IMR-90 (cell line): ENCODE measurements at regions not wholly inside any gene's neighbourhood (a gene's known extent, or its start where the extent isn't known, plus 50 kb on each side); places are given as distances from the start of the nearest gene placed in this dataset.

Experiments used
- ATAC-seq: fragments of 200-7000 bp; cut with Tn5 transposase; 2 replicates; pipeline ENCODE4 v1.9.1; 2020; ENCODE audit warnings: low read depth, mild to moderate bottlenecking, moderate library complexity
- BruUV-seq: library from RNA; stranded (reverse); fragments of 400-500 nt; replicated peaks from 2 replicates; lab custom pipeline; 2021; lab: Mats Ljungman, UMichigan
- CTCF ChIA-PET: fragments of 300-600 bp; formaldehyde crosslinking; extraction: SDS; loops from one replicate; lab custom pipeline; 2021; ENCODE audit warnings: antibody characterized with exemption; lab: Yijun Ruan, JAX
- POLR2A ChIA-PET: fragments of 300-600 bp; sonication (Branson Sonifier 250); formaldehyde crosslinking; loops from one replicate; lab custom pipeline; 2022; ENCODE audit warnings: antibody characterized with exemption; ENCODE audit not compliant: unreplicated experiment; lab: Charles Lee
- DNase-seq: peaks from one replicate; pipeline ENCODE4 v3.0.0; 2013
- H2AFZ ChIP-seq: replicated peaks from 2 replicates; pipeline ENCODE3; 2013; ENCODE audit warnings: low read length, mild to moderate bottlenecking; ENCODE audit not compliant: poor library complexity
- H2AK5ac ChIP-seq: 2 replicates; pipeline ENCODE4 v1.6.1; 2013; ENCODE audit warnings: low read depth, low read length, inconsistent platforms
- H2AK9ac ChIP-seq: replicated peaks from 2 replicates; pipeline ENCODE3; 2013; ENCODE audit warnings: mild to moderate bottlenecking, low read depth, low read length, moderate library complexity; ENCODE audit not compliant: poor library complexity
- H2BK120ac ChIP-seq: 2 replicates; pipeline ENCODE4 v1.6.1; 2013; ENCODE audit warnings: low read depth, low read length, inconsistent platforms
- H2BK15ac ChIP-seq: 3 replicates; pipeline ENCODE4 v1.6.1; 2013; ENCODE audit warnings: low read depth, low read length, inconsistent platforms
- H2BK20ac ChIP-seq: 2 replicates; pipeline ENCODE4 v1.6.1; 2013; ENCODE audit warnings: low read depth, mild to moderate bottlenecking, inconsistent platforms, low read length, moderate library complexity
- H2BK5ac ChIP-seq: 2 replicates; pipeline ENCODE4 v1.6.1; 2013; ENCODE audit warnings: mild to moderate bottlenecking, low read depth, low read length, inconsistent platforms; ENCODE audit not compliant: poor library complexity, severe bottlenecking
- H3K14ac ChIP-seq: replicated peaks from 2 replicates; pipeline ENCODE4 v1.6.1; 2013; ENCODE audit warnings: low read depth, low read length, inconsistent platforms
- H3K18ac ChIP-seq: 2 replicates; pipeline ENCODE4 v1.6.1; 2013; ENCODE audit warnings: low read depth, low read length, control low read depth
- H3K23ac ChIP-seq: 2 replicates; pipeline ENCODE4 v1.6.1; 2013; ENCODE audit warnings: low read depth, low read length, inconsistent platforms
- H3K27ac ChIP-seq: 2 replicates; pipeline ENCODE4 v1.5.1; 2013; ENCODE audit warnings: mild to moderate bottlenecking, control low read depth, low read length; ENCODE audit not compliant: insufficient read depth
- H3K27me3 ChIP-seq: 2 replicates; pipeline ENCODE4 v1.6.1; 2013; ENCODE audit warnings: low read length; ENCODE audit not compliant: control insufficient read depth, insufficient read depth
- H3K36me3 ChIP-seq: 2 replicates; pipeline ENCODE4 v1.6.1; 2013; ENCODE audit warnings: low read length, mixed read lengths; ENCODE audit not compliant: control insufficient read depth, insufficient read depth
- H3K4ac ChIP-seq: 2 replicates; pipeline ENCODE4 v1.6.1; 2013; ENCODE audit warnings: low read depth, low read length, inconsistent platforms
- H3K4me1 ChIP-seq: 2 replicates; pipeline ENCODE4 v1.6.1; 2013; ENCODE audit warnings: low read length, mixed read lengths; ENCODE audit not compliant: control insufficient read depth, insufficient read depth
- H3K4me2 ChIP-seq: 2 replicates; pipeline ENCODE4 v1.6.1; 2013; ENCODE audit warnings: low read depth, mild to moderate bottlenecking, control low read depth, low read length, moderate library complexity
- H3K4me3 ChIP-seq: 2 replicates; pipeline ENCODE4 v1.5.1; 2013; ENCODE audit warnings: low read depth, mild to moderate bottlenecking, control low read depth, low read length, moderate library complexity; ENCODE audit not compliant: insufficient read depth
- H3K56ac ChIP-seq: 2 replicates; pipeline ENCODE4 v1.6.1; 2013; ENCODE audit warnings: low read length, inconsistent platforms; ENCODE audit not compliant: insufficient read depth; ENCODE audit errors: extremely low read depth
- H3K79me1 ChIP-seq, 2 experiments: 2 replicates each; pipeline ENCODE4 v1.6.1; 2013; ENCODE audit warnings: low read length in 2 of 2, inconsistent platforms in 1 of 2, low read depth in 1 of 2
- H3K9ac ChIP-seq: 2 replicates; pipeline ENCODE4 v1.6.1; 2013; ENCODE audit warnings: low read depth, low read length, control low read depth
- H3K9me1 ChIP-seq: 2 replicates; pipeline ENCODE4 v1.6.1; 2013; ENCODE audit warnings: low read length, inconsistent platforms; ENCODE audit not compliant: insufficient read depth
- H3K9me3 ChIP-seq: 2 replicates; pipeline ENCODE4 v1.6.1; 2013; ENCODE audit warnings: low read length; ENCODE audit not compliant: control insufficient read depth, insufficient read depth
- H4K20me1 ChIP-seq: 2 replicates; pipeline ENCODE4 v1.6.1; 2013; ENCODE audit warnings: low read length, inconsistent platforms; ENCODE audit not compliant: insufficient read depth
- H4K5ac ChIP-seq: 2 replicates; pipeline ENCODE4 v1.6.1; 2013; ENCODE audit warnings: mild to moderate bottlenecking, low read depth, low read length, control low read depth
- H4K8ac ChIP-seq, 2 experiments: 2 replicates each; pipeline ENCODE4 v1.6.1; 2013; ENCODE audit warnings: low read depth in 2 of 2, low read length in 2 of 2, control low read depth in 1 of 2, inconsistent platforms in 1 of 2
- H4K91ac ChIP-seq: 2 replicates; pipeline ENCODE4 v1.6.1; 2013; ENCODE audit warnings: low read depth, low read length, inconsistent platforms; ENCODE audit not compliant: insufficient read depth
- CEBPB ChIP-seq: IDR thresholded peaks from 2 replicates; pipeline ENCODE4 v1.6.1; 2012; ENCODE audit warnings: low read depth, low read length, improper control_type of control experiment
- CTCF ChIP-seq: conservative IDR thresholded peaks from 2 replicates; pipeline ENCODE4 v1.5.1; 2012; ENCODE audit warnings: mild to moderate bottlenecking, low read depth, low read length, improper control_type of control experiment
- ELK1 ChIP-seq: fragments of 150-350 bp; IDR thresholded peaks from 2 replicates; pipeline ENCODE4 v1.6.1; 2016; ENCODE audit warnings: low read depth, mild to moderate bottlenecking, low read length, moderate library complexity, borderline replicate concordance
- MAFK ChIP-seq: IDR thresholded peaks from 2 replicates; pipeline ENCODE4 v1.6.1; 2012; ENCODE audit warnings: low read depth, low read length, improper control_type of control experiment
- MAZ ChIP-seq: IDR thresholded peaks from 2 replicates; pipeline ENCODE4 v1.6.1; 2012; ENCODE audit warnings: low read depth, mild to moderate bottlenecking, low read length, improper control_type of control experiment, moderate library complexity, borderline replicate concordance
- NFE2L2 ChIP-seq: fragments of 150-350 bp; IDR thresholded peaks from 2 replicates; pipeline ENCODE4 v1.6.1; 2016; ENCODE audit warnings: low read depth, mild to moderate bottlenecking, low read length
- POLR2A ChIP-seq: IDR thresholded peaks from 2 replicates; pipeline ENCODE4 v1.6.1; 2012; ENCODE audit warnings: mild to moderate bottlenecking, low read depth, low read length
- RAD21 ChIP-seq: IDR thresholded peaks from 2 replicates; pipeline ENCODE4 v1.6.1; 2012; ENCODE audit warnings: low read length, improper control_type of control experiment
- RCOR1 ChIP-seq: IDR thresholded peaks from 2 replicates; pipeline ENCODE4 v1.6.1; 2012; ENCODE audit warnings: mild to moderate bottlenecking, low read length, improper control_type of control experiment; ENCODE audit not compliant: insufficient replicate concordance
- RFX5 ChIP-seq: IDR thresholded peaks from 2 replicates; pipeline ENCODE4 v1.8.0; 2012; ENCODE audit warnings: low read depth, mild to moderate bottlenecking, low read length, moderate library complexity
- WGBS, 2 experiments: methylation state at CpG; one replicate each; pipeline versions ENCODE4 v1.1.5 to v1.1.7; 2013; ENCODE audit warnings: missing lambda C conversion rate in 2 of 2; ENCODE audit not compliant: insufficient read length in 1 of 2; ENCODE audit errors: extremely low coverage in 2 of 2; 5-methylcytosine and 5-hydroxymethylcytosine counted together
- dilution Hi-C: fragments of 300-500 bp; cut with HindIII; formaldehyde crosslinking; loops from one replicate; pipeline ENCODE4 v1.14.3; 2018; ENCODE audit warnings: low sequenced_read_pairs; ENCODE audit not compliant: unreplicated experiment
- in situ Hi-C: fragments of 300-500 bp; cut with MboI; formaldehyde crosslinking; loops from 3 replicates; pipeline ENCODE4 v1.14.3; 2019; ENCODE audit warnings: low sequenced_read_pairs, inconsistent platforms, mixed read lengths
- intact Hi-C: fragments of 100-400 bp; cut with micrococcal nuclease; formaldehyde crosslinking; loops from 2 replicates; pipeline ENCODE4 v1.10.0; 2022

- Histone ChIP-seq H3K27me3 (no peaks in the 10 kb centered on the region), H4K5ac (0 out of 2 replicates have a peak overlapping the region, but pooled peaks have one; percentile 52), H3K79me1 (no peaks in the 10 kb centered on the region), H3K9me1 (no peaks in the 10 kb centered on the region; the same call in 1 of the 2 replicates), H3K9ac (no peak overlapping the region), H3K4me3 (no peak overlapping the region), H3K36me3 (no peaks in the 10 kb centered on the region), H2BK20ac (no peak overlapping the region), H4K91ac (no peak overlapping the region), H2BK120ac (no peak overlapping the region), H3K23ac (no peak overlapping the region), H3K56ac (no peak overlapping the region), H3K14ac (no peak overlapping the region), H3K4me2 (no peak overlapping the region; the same call in 1 of the 2 replicates), H3K4me1 (no peaks in the 10 kb centered on the region), H3K27ac (no peak overlapping the region), H4K20me1 (no peaks in the 10 kb centered on the region), H2AFZ (no peak overlapping the region), H4K8ac (no peak overlapping the region), H2AK5ac (no peak overlapping the region), H3K4ac (no peak overlapping the region), H2AK9ac (no peak overlapping the region), H2BK5ac (no peak overlapping the region), H3K9me3 (no peaks in the 10 kb centered on the region), H2BK15ac (no peak overlapping the region), H3K18ac (no peak overlapping the region)
- TF ChIP-seq RCOR1 (no peak), CTCF (no peak), RFX5 (no peak), POLR2A (no peak), CEBPB (no peak), MAFK (no peak), ELK1 (no peak), NFE2L2 (no peak), RAD21 (no peak), MAZ (no peak)
- in situ Hi-C loops = no loop called here
- intact Hi-C loops = no loop called here
- CTCF ChIA-PET = interaction anchor here (0.6 kb wide), 1 partner anchor 110 kb away, joined by 3 read pairs; no protein-coding TSS in a partner anchor
- DNase-seq = no peak
- no TSS peak for BruUV-seq
- POLR2A ChIA-PET = no interaction called here
- WGBS, 2 experiments = no CpG with 5 or more reads among the region's 1 CpG
- peak; percentile 24; the same call in 1 of the 2 replicates for ATAC-seq
- dilution Hi-C loops = no loop called here
Observed at GRCh38 chr3:73681198-73681597, 56.5 kb upstream of the PDZRN3 start.
